AG04449 (cell line): ENCODE measurements at regions not wholly inside any gene's neighbourhood (a gene's known extent, or its start where the extent isn't known, plus 50 kb on each side); places are given as distances from the start of the nearest gene placed in this dataset.

Experiments
- CTCF ChIA-PET: fragments of 350-600 bp; formaldehyde crosslinking; extraction: SDS; loops from one replicate; lab custom pipeline; 2021; ENCODE audit warnings: antibody characterized with exemption; lab: Yijun Ruan, JAX
- POLR2A ChIA-PET: fragments of 400-600, 350-600 bp; formaldehyde crosslinking; extraction: SDS; loops from one replicate; lab custom pipeline; 2020; ENCODE audit warnings: antibody characterized with exemption, inconsistent platforms; lab: Yijun Ruan, JAX
- DNase-seq: peaks from one replicate; pipeline ENCODE4 v3.0.0-alpha.2; 2010; ENCODE audit warnings: low read depth, low spot score
- H3K4me3 ChIP-seq: 2 replicates; pipeline ENCODE4 v1.5.1; 2011; ENCODE audit warnings: low read depth, mild to moderate bottlenecking, control low read depth, low read length
- TF ChIP-seq, protein P1 (sequence below): IDR thresholded peaks from one replicate; pipeline ENCODE4 v1.5.1; 2011; ENCODE audit warnings: mild to moderate bottlenecking, moderate library complexity, low read length, control low read depth, inconsistent platforms; ENCODE audit not compliant: insufficient read depth; ENCODE audit errors: missing control alignments

DNA sequence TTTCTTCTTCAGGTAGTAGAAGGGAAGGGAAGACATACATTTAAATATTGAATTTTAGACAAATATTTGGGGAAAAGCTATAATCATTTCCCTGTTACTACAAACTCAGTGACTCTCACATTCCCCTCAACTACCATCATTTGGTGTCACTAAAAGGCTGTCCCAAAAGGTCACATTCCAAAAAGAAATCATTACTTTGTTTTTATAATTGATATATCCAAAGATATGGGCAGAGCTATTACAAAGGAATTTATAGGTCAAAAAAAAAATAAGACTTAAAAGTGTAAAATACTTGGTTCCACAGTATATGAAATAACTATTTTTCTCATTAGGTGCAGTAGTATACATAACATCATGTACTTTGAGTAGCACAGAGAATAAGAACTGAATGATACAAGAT is 751.4 kb downstream of the KCNA4 start:
- no peak for DNase-seq
- TF ChIP-seq, protein P1, sequence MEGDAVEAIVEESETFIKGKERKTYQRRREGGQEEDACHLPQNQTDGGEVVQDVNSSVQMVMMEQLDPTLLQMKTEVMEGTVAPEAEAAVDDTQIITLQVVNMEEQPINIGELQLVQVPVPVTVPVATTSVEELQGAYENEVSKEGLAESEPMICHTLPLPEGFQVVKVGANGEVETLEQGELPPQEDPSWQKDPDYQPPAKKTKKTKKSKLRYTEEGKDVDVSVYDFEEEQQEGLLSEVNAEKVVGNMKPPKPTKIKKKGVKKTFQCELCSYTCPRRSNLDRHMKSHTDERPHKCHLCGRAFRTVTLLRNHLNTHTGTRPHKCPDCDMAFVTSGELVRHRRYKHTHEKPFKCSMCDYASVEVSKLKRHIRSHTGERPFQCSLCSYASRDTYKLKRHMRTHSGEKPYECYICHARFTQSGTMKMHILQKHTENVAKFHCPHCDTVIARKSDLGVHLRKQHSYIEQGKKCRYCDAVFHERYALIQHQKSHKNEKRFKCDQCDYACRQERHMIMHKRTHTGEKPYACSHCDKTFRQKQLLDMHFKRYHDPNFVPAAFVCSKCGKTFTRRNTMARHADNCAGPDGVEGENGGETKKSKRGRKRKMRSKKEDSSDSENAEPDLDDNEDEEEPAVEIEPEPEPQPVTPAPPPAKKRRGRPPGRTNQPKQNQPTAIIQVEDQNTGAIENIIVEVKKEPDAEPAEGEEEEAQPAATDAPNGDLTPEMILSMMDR, result no peak
- ChIA-PET POLR2A (no interaction called here), CTCF (interaction anchor here (1.6 kb wide), 1 partner anchor 11 kb away, joined by 5 read pairs; no protein-coding TSS in a partner anchor)
- no peak overlapping the region for H3K4me3 ChIP-seq

DNA sequence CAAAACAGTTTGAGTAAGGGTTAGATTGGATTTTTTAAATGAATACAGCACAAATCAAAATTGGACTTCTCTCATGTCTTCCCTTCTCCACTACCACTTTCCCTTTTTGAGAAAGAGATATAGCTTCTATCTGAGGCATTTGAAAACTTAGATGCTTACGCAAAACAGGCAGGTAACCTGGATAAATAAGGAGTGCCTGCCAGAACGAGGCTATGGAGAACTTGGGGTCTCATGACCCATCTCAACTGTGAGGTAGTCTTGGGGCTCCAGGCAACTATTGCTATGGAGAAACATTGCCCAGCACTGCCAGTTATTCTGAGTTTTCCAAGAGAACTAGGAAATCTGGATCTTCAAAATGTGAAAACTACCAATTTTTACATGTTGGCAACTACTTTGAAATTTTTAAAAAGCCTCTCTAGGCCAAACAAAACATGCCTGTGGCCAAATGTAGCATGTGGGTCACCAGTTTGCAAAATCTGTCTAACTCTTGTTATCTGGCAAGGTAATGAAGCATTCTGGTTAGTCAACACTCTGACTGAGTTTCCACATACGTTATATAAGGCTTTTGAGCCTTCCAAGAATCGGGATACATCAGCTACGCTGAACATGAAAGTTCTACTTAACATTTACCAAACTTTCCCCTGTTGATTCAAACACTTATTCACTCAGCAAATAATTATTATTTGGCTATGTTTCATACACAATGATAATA is 752.7 kb downstream of the KCNA4 start:
- ChIA-PET POLR2A (no interaction called here), CTCF (interaction anchor here (1.1 to 1.6 kb wide), 3 partner anchors 9 to 13 kb away, joined by 3 to 5 read pairs (median 5); no protein-coding TSS in a partner anchor)
- H3K4me3 ChIP-seq, result no peak overlapping the region
- no peak for DNase-seq
- TF ChIP-seq, protein P1, result no peak

DNA sequence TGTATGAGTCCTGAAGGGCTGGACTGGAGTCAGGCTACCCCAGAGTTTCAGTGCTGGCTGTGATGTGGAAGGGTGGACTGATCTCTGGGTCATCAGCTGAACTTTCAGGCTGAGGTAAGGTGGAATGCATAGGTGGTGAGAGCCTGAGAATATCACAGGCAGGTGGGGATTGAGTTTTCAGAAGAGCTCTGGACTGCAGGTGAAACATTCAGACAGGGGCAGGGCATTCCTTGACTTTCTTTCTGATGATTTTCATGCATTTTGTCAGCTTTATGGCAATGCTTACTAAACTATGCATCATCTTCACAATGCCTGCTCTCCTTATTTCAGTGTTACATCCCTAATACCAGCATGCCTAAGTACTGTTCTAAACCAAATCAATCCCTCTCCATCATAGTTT is 755.0 kb downstream of the KCNA4 start:
- ChIA-PET CTCF (no interaction called here), POLR2A (no interaction called here)
- DNase-seq, result no peak
- TF ChIP-seq, protein P1, result no peak
- H3K4me3 ChIP-seq, result no peak overlapping the region

DNA sequence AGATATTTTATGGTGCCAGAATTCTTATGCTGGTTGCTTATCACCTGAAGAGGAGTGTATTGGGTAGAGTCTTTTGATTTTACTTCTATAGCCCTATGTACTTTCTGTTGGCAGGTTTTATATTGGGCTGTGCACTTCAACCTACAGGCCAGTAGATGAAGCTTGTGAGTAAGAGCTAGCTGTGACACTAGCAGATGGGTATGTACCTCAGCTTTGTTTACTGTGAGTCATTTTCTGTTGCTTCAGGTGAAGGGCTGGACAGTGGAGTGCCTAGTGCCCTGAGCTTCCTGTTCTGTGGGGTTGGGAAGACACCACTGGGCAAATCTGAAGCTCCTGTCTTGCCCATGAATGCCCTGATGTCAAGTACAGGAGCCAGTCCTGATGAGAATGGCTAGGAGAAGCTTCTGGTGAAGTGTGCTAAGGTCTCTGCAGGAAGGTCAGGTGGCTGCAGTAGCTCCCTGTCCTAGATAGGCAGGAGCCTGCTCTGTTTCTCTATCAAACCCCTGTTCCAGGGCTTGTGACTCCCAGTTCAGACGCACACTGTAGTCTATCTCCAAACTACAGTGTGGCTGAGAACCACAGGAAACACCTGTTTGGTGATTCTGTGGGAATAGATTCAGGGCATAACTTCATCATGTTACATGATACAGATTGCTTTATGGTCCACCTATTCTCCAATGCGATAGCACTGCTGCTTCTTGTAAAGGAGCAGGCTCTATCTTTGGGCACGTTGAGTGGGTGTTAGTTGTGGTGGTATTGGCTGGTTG is 755.7 kb downstream of the KCNA4 start:
- TF ChIP-seq, protein P1, result no peak
- CTCF ChIA-PET, result interaction anchor here (0.8 kb wide), 1 partner anchor 73 kb away, joined by 4 read pairs; no protein-coding TSS in a partner anchor
- H3K4me3 ChIP-seq, result no peak overlapping the region
- DNase-seq, result no peak
- POLR2A ChIA-PET, result no interaction called here

DNA sequence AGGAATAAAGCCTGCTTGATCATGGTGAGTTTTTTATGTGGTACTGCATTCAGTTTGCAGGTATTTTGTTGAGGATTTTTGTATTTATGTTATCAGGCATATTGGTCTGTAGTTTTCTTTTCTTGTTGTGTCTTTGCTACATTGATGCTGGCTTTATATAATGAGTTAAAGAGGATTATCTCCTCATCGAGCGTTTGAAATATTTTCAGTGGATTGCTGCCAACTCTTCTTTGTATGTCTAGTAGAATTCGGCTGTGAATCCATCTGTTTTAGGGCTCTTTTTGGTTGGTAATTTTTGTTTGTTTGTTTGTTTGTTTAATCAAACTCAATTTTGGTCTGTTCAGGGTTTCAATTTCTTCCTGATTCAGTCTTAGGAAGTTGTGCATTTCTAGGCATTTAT is 758.4 kb downstream of the KCNA4 start:
- POLR2A ChIA-PET, result no interaction called here
- no peak overlapping the region for H3K4me3 ChIP-seq
- TF ChIP-seq, protein P1, result no peak
- no peak for DNase-seq
- CTCF ChIA-PET, result no interaction called here

DNA sequence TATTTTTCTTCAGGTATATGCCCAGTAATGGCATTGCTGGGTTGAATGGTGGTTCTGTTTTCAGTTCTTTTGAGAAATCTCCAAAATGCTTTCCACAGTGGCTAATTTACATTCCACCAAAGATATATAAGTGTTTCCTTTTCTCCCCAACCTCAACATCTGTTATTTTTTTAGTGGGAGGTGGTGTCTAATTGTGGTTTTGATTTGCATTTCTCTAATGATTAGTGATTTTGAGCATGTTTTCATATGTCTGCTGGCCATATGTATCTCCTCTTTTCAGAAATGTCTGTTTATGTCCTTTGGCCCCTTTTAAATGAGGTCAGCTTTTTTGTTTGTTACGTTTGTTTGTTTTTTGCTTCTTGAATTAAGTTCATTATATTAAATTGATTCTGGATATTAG is 760.2 kb downstream of the KCNA4 start:
- POLR2A ChIA-PET, result no interaction called here
- TF ChIP-seq, protein P1, result no peak
- no peak overlapping the region for H3K4me3 ChIP-seq
- CTCF ChIA-PET, result interaction anchor here (1.0 to 1.4 kb wide), 3 partner anchors 11 to 20 kb away, joined by 3 read pairs; no protein-coding TSS in a partner anchor
- DNase-seq, result no peak
